PC-3 (cell line): ENCODE measurements at regions not wholly inside any gene's neighbourhood (a gene's known extent, or its start where the extent isn't known, plus 50 kb on each side); places are given as distances from the start of the nearest gene placed in this dataset.

Experiments
- EZH2 ChIP-seq: fragments of 300-600 bp; sonication (generic); IDR thresholded peaks from one replicate; pipeline ENCODE4 v1.6.1; 2017; ENCODE audit warnings: antibody characterized with exemption, mild to moderate bottlenecking, low read length; ENCODE audit not compliant: unreplicated experiment
- EZH2phosphoT487 ChIP-seq: fragments of 300-600 bp; sonication (generic); IDR thresholded peaks from 2 replicates; pipeline ENCODE4 v1.6.1; 2018; ENCODE audit warnings: mild to moderate bottlenecking, antibody characterized with exemption, low read length, borderline replicate concordance
- TF ChIP-seq, protein P1 (sequence below): fragments of 300-600 bp; sonication (generic); conservative IDR thresholded peaks from 2 replicates; pipeline ENCODE4 v1.5.1; 2017; ENCODE audit warnings: antibody characterized with exemption, low read depth, mild to moderate bottlenecking, low read length

DNA sequence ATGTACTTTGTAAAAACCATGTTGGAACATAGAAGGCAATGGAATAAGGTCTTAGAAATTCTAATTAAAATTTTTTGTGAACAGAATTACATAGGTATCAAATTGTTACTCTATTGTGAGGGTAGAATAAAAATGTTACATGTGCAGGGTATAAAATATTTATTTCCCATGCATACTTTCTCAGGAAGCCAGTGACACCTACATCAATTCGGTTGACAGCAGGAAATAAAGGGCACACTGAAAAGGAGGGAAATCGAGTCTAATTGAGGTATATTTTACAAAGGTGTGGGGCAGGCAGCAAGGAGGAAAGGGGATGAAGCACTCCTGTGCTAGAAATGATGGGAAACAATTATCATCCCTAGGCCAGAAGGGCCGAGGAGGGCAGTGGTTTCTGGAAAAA, 244.9 kb downstream of the C7orf25 start:
- TF ChIP-seq, protein P1, sequence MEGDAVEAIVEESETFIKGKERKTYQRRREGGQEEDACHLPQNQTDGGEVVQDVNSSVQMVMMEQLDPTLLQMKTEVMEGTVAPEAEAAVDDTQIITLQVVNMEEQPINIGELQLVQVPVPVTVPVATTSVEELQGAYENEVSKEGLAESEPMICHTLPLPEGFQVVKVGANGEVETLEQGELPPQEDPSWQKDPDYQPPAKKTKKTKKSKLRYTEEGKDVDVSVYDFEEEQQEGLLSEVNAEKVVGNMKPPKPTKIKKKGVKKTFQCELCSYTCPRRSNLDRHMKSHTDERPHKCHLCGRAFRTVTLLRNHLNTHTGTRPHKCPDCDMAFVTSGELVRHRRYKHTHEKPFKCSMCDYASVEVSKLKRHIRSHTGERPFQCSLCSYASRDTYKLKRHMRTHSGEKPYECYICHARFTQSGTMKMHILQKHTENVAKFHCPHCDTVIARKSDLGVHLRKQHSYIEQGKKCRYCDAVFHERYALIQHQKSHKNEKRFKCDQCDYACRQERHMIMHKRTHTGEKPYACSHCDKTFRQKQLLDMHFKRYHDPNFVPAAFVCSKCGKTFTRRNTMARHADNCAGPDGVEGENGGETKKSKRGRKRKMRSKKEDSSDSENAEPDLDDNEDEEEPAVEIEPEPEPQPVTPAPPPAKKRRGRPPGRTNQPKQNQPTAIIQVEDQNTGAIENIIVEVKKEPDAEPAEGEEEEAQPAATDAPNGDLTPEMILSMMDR, result no peak
- no peak for TF ChIP-seq EZH2
- no peak for TF ChIP-seq EZH2phosphoT487
